NB4 (cell line): ENCODE measurements at regions not wholly inside any gene's neighbourhood (a gene's known extent, or its start where the extent isn't known, plus 50 kb on each side); places are given as distances from the start of the nearest gene placed in this dataset.

Source experiments
- DNase-seq: peaks from one replicate; pipeline ENCODE4 v3.0.0; 2010; ENCODE audit warnings: low read depth
- H3K4me3 ChIP-seq: one replicate; pipeline ENCODE4 v1.5.1; 2011; ENCODE audit warnings: mild to moderate bottlenecking, low read depth, low read length, moderate library complexity
- CTCF ChIP-seq: IDR thresholded peaks from one replicate; pipeline ENCODE4 v1.5.1; 2012; ENCODE audit warnings: low read depth, low read length
- MAX ChIP-seq: IDR thresholded peaks from 2 replicates; pipeline ENCODE4 v1.6.1; 2011; ENCODE audit warnings: low read depth, low read length
- MYC ChIP-seq: IDR thresholded peaks from 2 replicates; pipeline ENCODE4 v1.6.1; 2011; ENCODE audit warnings: low read depth, low read length
- POLR2A ChIP-seq: IDR thresholded peaks from 2 replicates; pipeline ENCODE4 v1.6.1; 2011; ENCODE audit warnings: mild to moderate bottlenecking; ENCODE audit not compliant: insufficient read length; ENCODE audit errors: extremely low read depth

GRCh38 chr7:47647918-47648250, 66.0 kb upstream of the TNS3 start:
- TF ChIP-seq POLR2A (no peak), MYC (no peak), MAX (no peak), CTCF (no peak)
- no peak for DNase-seq
- H3K4me3 ChIP-seq = no peak overlapping the region

- no peak for TF ChIP-seq MYC
- no peak for TF ChIP-seq MAX
- no peak for TF ChIP-seq CTCF
- TF ChIP-seq POLR2A = no peak
- no peak for DNase-seq
- no peak overlapping the region for H3K4me3 ChIP-seq
Measured at GRCh38 chr7:47647181-47647917, 65.4 kb upstream of the TNS3 start.

- TF ChIP-seq MYC = no peak
- no peak for TF ChIP-seq MAX
- TF ChIP-seq CTCF = no peak
- no peak for TF ChIP-seq POLR2A
- H3K4me3 ChIP-seq = no peak overlapping the region
- DNase-seq = no peak
Measured at GRCh38 chr7:47643716-47644400, 61.9 kb upstream of the TNS3 start.

- no peak for DNase-seq
- no peak overlapping the region for H3K4me3 ChIP-seq
- TF ChIP-seq MYC = no peak
- TF ChIP-seq CTCF = no peak
- no peak for TF ChIP-seq MAX
- TF ChIP-seq POLR2A = no peak
Measured at GRCh38 chr7:47640265-47640664, 58.4 kb upstream of the TNS3 start.

DNA sequence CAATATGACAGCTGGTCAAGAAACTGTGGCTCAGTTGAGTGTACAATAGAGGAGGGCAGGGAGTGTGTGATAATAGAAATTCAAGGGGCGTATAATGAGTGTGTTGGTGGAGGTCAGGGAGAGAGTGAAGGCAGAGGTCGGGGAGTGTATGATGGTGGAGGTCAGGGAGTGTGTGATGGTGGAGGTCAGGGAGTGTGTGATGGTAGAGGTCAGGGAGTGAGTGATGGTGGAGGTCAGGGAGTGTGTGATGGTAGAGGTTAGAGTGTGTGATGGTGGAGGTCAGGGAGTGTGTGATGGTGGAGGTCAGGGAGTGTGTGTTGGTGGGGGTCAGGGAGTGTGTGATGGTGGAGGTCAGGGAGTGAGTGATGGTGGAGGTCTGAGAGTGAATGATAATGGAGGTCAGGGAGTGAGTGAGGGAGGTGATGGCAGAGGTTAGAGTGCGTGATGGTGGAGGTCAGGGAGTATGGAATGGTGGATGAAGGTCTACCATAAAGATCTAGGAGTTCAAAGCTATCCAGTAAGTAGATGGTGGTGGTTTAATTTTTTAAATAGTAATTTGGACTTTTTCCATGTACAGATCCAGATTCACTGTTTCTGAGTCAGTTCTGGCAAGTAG, 57.7 kb upstream of the TNS3 start:
- TF ChIP-seq CTCF (no peak), MAX (no peak), POLR2A (no peak), MYC (no peak)
- H3K4me3 ChIP-seq = no peak overlapping the region
- DNase-seq = no peak
